NCI-H128 (cell line): ENCODE measurements at regions not wholly inside any gene's neighbourhood (a gene's known extent, or its start where the extent isn't known, plus 50 kb on each side); places are given as distances from the start of the nearest gene placed in this dataset.
"Not testable (repeated sequence)": the region's sequence is repeated elsewhere in the genome, so short reads cannot be mapped to it uniquely, and the experiment has no call there.

Source experiments
- DNase-seq: peaks from one replicate; lab custom pipeline; 2025; ENCODE audit not compliant: unreplicated experiment; lab: John Stamatoyannopoulos, UW

DNA sequence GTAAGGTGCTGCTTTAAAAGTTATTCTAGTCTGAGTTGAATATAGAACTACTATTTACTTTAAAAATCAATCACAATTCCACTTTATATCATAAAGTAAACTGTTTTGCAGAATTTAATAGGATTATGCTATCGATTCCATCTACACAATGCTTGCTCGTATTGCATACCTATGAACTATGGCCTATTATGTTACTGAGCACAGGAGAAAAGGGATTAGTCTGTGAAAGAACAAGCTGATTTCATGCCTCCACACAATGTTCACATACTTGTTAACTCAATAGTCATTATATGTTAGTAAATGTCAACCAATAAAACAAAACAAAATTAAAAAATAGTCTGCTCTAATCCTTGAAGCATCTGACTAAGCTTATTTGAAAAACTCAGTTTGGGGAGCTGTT is 223.6 kb downstream of the PCDH10 start:
- no peak for DNase-seq

DNA sequence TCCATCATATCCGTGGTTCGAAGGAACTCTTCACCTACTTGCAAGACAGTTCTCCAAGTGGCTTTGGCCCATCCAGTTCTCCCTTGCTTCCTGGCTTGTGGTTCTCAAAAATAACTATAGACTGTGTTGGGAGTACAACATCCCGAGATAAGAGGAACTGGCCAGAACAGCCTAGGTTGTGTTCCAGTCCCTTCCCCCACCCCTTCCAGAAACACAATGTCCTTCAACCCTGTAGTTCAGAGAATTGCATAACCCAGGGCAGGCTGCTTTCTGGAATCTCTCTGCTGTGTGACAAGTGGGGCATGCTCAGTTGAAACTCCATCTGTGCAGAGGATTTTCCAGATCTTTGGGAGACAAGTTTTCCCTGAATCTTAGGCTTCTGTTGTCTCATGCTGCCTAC is 206.5 kb downstream of the PCDH10 start:
- DNase-seq, result no peak

DNA sequence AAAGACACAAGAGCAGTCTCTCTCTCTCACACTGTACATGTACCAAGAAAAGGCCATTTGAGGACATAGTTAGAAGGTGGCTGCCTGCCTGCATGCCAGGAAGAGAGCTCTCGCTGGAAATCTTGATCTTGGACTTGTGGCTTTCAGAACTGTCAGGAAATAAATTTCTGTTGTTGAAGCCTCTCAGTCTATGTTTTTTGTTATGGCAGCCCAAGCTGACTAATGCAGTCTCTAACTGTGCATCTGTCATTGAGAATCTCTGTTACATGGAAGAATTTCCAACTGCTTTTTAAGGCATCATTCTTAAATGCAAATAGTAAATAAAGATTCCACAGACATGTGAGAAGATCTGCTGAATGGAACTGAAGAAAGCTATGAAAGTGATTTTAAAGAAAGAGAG is 198.3 kb downstream of the PCDH10 start:
- no peak for DNase-seq

GRCh38 chr4:133324491-133324890 is 175.4 kb downstream of the PCDH10 start:
- no peak for DNase-seq

- no peak for DNase-seq
These were observed 174.6 kb downstream of the PCDH10 start for GRCh38 chr4:133323670-133324069.

- DNase-seq, result no peak
These were observed 171.6 kb downstream of the PCDH10 start for GRCh38 chr4:133320576-133321170.

DNA sequence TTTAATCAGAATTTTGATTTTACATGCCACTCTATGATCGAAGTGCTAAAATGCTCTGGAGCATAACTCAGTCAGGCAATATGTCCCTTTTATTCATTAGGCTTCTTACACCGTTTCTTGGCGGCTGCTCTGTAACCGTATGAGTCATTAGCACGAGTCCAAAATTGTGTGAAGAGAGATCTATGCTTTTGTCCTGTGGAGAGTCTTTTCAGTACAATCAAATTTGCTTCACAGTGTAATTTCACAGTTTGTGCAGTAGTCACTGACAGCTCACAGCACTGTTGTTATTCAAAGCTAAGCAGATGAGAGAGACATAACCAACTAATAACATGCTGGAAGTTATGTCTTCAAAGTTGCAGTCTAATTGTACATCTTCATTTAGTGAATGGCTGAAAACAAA is 167.8 kb downstream of the PCDH10 start:
- no peak for DNase-seq

DNA sequence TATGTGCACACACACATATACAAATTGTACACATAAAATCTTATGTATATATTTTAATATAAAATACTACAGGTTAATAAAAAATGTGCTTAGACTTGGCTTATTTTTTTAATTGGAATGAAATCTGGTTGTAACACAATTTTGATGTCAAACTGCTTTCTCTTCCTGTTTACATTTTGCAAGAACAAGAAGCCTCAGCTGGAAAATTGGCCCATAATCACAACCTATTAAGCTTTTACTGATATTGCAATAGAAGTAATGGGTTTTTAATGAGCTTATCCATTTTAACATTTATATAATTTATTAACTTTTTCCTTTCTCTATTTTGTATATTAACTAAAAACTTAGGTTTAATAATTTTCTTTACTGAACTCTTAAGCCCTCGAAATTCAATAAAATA is 165.9 kb downstream of the PCDH10 start:
- no peak for DNase-seq

GRCh38 chr4:133287396-133287795 is 138.3 kb downstream of the PCDH10 start:
- no peak for DNase-seq

DNA sequence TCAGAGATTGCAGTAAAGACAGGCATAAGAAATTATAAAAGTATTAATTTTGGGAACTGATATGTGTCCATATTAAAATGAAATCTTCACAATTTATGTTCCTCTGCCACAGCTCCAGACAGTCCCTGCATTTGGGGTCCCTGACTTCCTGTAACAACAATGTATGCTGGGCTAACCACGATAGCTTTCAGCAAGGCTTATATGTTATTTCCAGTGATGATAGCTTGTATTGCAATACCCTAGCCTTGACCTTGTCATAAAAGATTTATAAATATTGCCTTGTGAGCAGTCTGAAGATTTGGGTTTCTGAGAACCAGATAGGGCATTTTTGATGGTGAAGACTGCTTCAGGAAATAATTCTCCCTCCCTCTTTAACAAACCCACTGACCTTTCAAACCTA is 129.5 kb downstream of the PCDH10 start:
- no peak for DNase-seq

- DNase-seq, result not testable (repeated sequence)
These were observed 128.8 kb downstream of the PCDH10 start for GRCh38 chr4:133277940-133278339.

DNA sequence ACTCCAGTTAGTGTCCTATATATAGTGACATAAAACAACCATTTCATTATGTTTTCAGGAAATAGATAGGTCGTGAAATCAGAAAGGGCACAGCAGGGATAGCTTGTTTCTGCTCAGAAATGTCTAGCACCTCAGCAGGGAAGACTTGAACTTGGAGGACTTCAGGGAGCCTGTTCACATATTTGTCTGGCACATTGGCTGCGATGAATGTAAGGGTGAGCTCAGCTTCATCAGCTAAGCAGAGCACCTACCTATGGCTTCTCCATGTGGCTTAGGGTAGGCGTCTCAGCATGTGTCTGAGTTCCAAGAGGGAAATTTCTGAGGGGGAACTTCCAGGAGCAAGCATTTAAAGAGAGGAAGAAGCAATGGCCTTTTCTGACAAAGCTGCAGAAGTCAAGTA is 126.2 kb downstream of the PCDH10 start:
- DNase-seq, result no peak

- no peak for DNase-seq
These were observed 124.3 kb downstream of the PCDH10 start for GRCh38 chr4:133273401-133273800.

- no peak for DNase-seq
These were observed 121.0 kb downstream of the PCDH10 start for GRCh38 chr4:133270021-133270570.

- no peak for DNase-seq
These were observed 119.1 kb downstream of the PCDH10 start for GRCh38 chr4:133268205-133268604.

DNA sequence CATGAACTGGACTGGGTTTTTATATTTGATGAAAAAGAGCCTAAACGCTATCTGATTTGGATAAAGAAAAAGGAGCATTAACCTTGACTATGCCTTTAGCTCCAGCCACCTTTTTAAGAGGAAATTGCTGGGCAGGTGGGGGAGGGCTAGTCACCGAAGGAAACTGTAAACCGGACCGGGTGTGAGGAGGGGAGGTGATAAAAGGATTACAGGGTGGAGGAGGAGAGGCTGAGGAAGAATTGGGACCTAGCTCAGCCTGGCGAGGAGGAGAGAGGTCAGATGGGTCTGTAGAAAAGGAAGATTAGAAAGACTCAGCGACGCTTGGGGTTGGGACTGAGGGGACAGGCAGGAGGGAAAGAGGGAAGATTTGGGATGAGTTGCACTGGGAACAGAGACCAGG is 118.4 kb downstream of the PCDH10 start:
- DNase-seq, result not testable (repeated sequence)

DNA sequence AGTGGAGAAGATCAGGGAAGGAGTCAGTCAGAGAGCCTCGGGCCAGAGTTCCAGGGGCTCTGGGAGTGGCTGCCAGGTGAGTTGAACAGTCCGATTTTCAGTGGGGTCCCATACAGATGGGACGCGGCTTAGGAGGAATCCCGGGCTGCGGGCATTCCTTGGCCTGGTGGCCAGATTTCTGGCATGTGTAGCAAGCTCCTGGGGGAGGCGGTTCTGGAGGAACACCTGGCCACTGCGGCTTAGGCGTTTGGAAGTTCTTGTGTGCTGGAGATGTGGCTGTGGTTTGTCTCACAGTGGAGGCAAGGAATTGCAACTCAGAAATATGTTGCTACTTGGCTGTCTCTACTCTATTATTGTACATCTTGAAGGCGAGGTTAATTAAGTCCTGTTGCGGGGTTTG is 117.9 kb downstream of the PCDH10 start:
- not testable (repeated sequence) for DNase-seq

GRCh38 chr4:133264251-133264650 is 115.2 kb downstream of the PCDH10 start:
- not testable (repeated sequence) for DNase-seq

- DNase-seq, result no peak
These were observed 114.0 kb downstream of the PCDH10 start for GRCh38 chr4:133263104-133263503.

DNA sequence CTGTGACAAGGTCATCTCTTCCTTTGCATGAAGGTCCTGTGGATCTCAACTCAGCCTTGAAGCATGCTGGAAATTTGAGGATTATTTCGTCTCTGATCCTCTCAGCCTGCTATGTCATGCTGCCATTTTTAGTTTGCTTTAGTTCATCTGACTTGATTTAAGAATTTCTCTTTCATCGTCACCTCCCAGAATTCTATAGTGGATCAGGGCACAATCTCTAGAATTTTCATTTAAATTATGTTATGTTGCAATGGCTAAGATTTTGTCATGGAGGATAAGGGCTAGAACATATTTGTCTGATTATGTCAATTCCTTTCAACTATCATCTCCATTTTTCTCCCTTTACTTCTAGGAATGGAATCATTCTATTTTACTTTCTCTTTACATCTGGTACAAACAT is 98.8 kb downstream of the PCDH10 start:
- DNase-seq, result no peak

- no peak for DNase-seq
These were observed 96.1 kb downstream of the PCDH10 start for GRCh38 chr4:133245226-133245625.
